ENCODE measurements at regions not wholly inside any gene's neighbourhood (a gene's known extent, or its start where the extent isn't known, plus 50 kb on each side); places are given as distances from the start of the nearest gene placed in this dataset.

DNA sequence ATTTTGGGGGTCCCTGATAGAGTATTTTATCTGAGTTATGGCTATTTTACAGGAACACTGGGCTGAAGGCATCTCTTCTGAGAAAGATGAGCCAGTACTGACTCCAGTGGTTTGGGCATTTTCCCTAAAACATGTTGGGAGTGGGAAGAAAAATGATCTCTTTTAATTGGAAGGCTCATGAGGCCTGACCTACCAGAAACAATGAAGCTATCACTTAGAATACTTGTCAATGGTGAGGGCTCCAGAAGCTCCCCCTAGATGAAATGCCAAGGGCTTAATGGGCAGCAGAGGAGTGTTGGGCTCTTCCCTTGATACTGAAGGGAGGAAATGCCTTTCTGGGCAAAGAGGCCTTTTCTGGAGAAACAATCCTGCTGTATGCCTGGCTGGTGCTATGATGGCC, 63.5 kb upstream of the BDNF start:
- TF ChIP-seq, protein P1, sequence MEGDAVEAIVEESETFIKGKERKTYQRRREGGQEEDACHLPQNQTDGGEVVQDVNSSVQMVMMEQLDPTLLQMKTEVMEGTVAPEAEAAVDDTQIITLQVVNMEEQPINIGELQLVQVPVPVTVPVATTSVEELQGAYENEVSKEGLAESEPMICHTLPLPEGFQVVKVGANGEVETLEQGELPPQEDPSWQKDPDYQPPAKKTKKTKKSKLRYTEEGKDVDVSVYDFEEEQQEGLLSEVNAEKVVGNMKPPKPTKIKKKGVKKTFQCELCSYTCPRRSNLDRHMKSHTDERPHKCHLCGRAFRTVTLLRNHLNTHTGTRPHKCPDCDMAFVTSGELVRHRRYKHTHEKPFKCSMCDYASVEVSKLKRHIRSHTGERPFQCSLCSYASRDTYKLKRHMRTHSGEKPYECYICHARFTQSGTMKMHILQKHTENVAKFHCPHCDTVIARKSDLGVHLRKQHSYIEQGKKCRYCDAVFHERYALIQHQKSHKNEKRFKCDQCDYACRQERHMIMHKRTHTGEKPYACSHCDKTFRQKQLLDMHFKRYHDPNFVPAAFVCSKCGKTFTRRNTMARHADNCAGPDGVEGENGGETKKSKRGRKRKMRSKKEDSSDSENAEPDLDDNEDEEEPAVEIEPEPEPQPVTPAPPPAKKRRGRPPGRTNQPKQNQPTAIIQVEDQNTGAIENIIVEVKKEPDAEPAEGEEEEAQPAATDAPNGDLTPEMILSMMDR (IDR thresholded peaks at IDR 0.05; ENCODE audit: low read depth, low read length): no peak
- TF ChIP-seq POLR2A (IDR thresholded peaks at IDR 0.05; ENCODE audit: extremely low read depth, insufficient read length): no peak
- no peak for TF ChIP-seq MYC (IDR thresholded peaks at IDR 0.05; ENCODE audit: low read depth, low read length)
- TF ChIP-seq, protein P2, sequence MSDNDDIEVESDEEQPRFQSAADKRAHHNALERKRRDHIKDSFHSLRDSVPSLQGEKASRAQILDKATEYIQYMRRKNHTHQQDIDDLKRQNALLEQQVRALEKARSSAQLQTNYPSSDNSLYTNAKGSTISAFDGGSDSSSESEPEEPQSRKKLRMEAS (IDR thresholded peaks at IDR 0.05; ENCODE audit: low read depth, low read length): no peak

All from NB4 (cell line).